Lower lobe of right lung (tissue), 2 donors: ENCODE measurements at regions not wholly inside any gene's neighbourhood (a gene's known extent, or its start where the extent isn't known, plus 50 kb on each side); places are given as distances from the start of the nearest gene placed in this dataset.

Source experiments
- ATAC-seq, 2 donors: fragments of 200-7000 bp; cut with Tn5 transposase; one replicate each; pipeline ENCODE4 v1.9.1; 2020 to 2022; ENCODE audit warnings: mild to moderate bottlenecking in 2 of 2, moderate library complexity in 2 of 2
- DNase-seq: peaks from one replicate; pipeline ENCODE4 v3.0.0-alpha.2; 2020
- H3K27ac ChIP-seq: fragments of 200-600 bp; one replicate; pipeline ENCODE4 v1.8.0; 2022
- H3K27me3 ChIP-seq: fragments of 200-600 bp; one replicate; pipeline ENCODE4 v1.8.0; 2022; ENCODE audit warnings: low read depth
- H3K36me3 ChIP-seq: fragments of 200-600 bp; one replicate; pipeline ENCODE4 v1.8.0; 2022; ENCODE audit warnings: mild to moderate bottlenecking
- H3K4me1 ChIP-seq: fragments of 200-600 bp; one replicate; pipeline ENCODE4 v1.8.0; 2022
- H3K4me3 ChIP-seq: fragments of 200-600 bp; one replicate; pipeline ENCODE4 v1.8.0; 2022; ENCODE audit warnings: mild to moderate bottlenecking
- H3K9me3 ChIP-seq: fragments of 200-600 bp; one replicate; pipeline ENCODE4 v1.8.0; 2022
- CTCF ChIP-seq: fragments of 200-600 bp; IDR thresholded peaks from one replicate; pipeline ENCODE4 v1.8.0; 2022; ENCODE audit warnings: antibody characterized with exemption, mild to moderate bottlenecking
- intact Hi-C: fragments of 100-400 bp; cut with DNase I; formaldehyde crosslinking; loops from one replicate; pipeline ENCODE4 v1.11.0; 2022
- donor health status: DM: no; HTN: yes; CAD: no; lungs with severe emphysema.

DNA sequence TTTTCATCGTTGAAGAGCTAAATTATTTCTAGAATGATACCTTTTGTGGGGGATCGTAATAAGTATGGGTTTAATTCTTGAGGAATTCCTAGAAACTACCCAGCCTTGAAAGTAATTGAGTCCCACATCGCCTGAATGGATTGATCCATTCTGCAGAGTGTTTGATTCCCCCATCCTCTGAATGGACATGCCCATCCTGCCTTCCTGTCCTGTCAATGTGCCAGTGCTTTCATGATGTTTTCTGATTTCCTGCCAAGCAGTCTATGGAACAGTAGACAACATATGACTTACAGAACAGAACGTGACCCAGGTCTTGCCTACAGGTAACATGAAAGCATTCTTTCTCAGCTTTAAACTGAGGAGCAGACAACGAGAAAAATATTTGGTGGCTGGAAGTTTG lies 319.2 kb downstream of the DRD1 start:
- no peaks in the 10 kb centered on the region for H3K4me1 ChIP-seq
- intact Hi-C loops = no loop called here

GRCh38 chr5:175124251-175124813 lies 319.6 kb downstream of the DRD1 start:
- Histone ChIP-seq H3K9me3 (no peaks in the 10 kb centered on the region), H3K4me3 (no peak overlapping the region), H3K27ac (no peak overlapping the region), H3K27me3 (no peaks in the 10 kb centered on the region), H3K4me1 (no peaks in the 10 kb centered on the region), H3K36me3 (no peaks in the 10 kb centered on the region)
- TF ChIP-seq CTCF = no peak
- DNase-seq (no peak), ATAC-seq (no peak)
- intact Hi-C loops = no loop called here

More for the DNA sequence above, 319.2 kb downstream of the DRD1 start:
- no peak for DNase-seq
- ATAC-seq = no peak
- Histone ChIP-seq H3K9me3 (no peaks in the 10 kb centered on the region), H3K27me3 (no peaks in the 10 kb centered on the region), H3K4me3 (no peak overlapping the region), H3K36me3 (no peaks in the 10 kb centered on the region), H3K27ac (no peak overlapping the region)
- no peak for TF ChIP-seq CTCF

GRCh38 chr5:175123542-175123941 lies 320.4 kb downstream of the DRD1 start:
- Histone ChIP-seq H3K27ac (no peak overlapping the region), H3K36me3 (no peaks in the 10 kb centered on the region), H3K27me3 (no peaks in the 10 kb centered on the region), H3K4me3 (no peak overlapping the region), H3K4me1 (no peaks in the 10 kb centered on the region), H3K9me3 (no peaks in the 10 kb centered on the region)
- TF ChIP-seq CTCF = no peak
- intact Hi-C loops = no loop called here
- ATAC-seq (no peak), DNase-seq (no peak)

GRCh38 chr5:175121457-175121856 lies 322.5 kb downstream of the DRD1 start:
- Histone ChIP-seq H3K9me3 (no peaks in the 10 kb centered on the region), H3K27ac (no peak overlapping the region), H3K27me3 (no peaks in the 10 kb centered on the region), H3K4me1 (no peaks in the 10 kb centered on the region), H3K4me3 (no peak overlapping the region), H3K36me3 (no peaks in the 10 kb centered on the region)
- DNase-seq (no peak), ATAC-seq (no peak)
- intact Hi-C loops = no loop called here
- no peak for TF ChIP-seq CTCF

DNA sequence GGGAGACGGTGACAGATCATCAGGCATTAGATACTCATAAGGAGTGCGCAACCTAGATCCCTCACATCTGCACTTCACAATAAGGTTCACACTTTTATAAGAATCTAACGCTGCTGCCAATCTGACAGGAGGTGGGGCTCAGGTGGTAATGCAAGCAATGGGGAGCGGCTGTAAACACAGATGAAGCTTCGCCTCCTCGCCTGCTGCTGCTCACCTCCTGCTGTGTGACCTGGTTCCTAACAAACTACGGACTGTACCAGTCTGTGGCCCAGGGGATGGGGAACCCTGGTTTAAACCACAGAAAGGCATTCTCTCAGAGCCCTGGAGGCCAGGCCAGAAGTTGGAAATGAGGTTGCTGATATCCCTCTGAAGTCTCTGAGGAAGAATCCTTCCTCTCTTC lies 323.6 kb downstream of the DRD1 start:
- no peak for TF ChIP-seq CTCF
- H3K27ac ChIP-seq = no peak overlapping the region
- intact Hi-C loops = no loop called here
- H3K4me1 ChIP-seq = no peaks in the 10 kb centered on the region
- ATAC-seq = no peak
- H3K36me3 ChIP-seq = no peaks in the 10 kb centered on the region
- H3K9me3 ChIP-seq = no peaks in the 10 kb centered on the region
- no peak overlapping the region for H3K4me3 ChIP-seq
- no peaks in the 10 kb centered on the region for H3K27me3 ChIP-seq
- DNase-seq = no peak
